HAP-1 (cell line): ENCODE measurements at regions not wholly inside any gene's neighbourhood (a gene's known extent, or its start where the extent isn't known, plus 50 kb on each side); places are given as distances from the start of the nearest gene placed in this dataset.

Source experiments
- DNase-seq, 2 experiments: peaks; one replicate each; pipeline ENCODE4 v3.0.0-alpha.2; 2016 to 2020; ENCODE audit warnings: low spot score in 2 of 2
- H3K27me3 ChIP-seq: fragments of 250-450 bp; sonication (Bioruptor Pico); 2 replicates; pipeline ENCODE4 v1.5.1; 2020; ENCODE audit warnings: low read depth, mild to moderate bottlenecking, moderate library complexity
- H3K36me3 ChIP-seq: fragments of 250-450 bp; sonication (Bioruptor Pico); replicated peaks from 2 replicates; pipeline ENCODE4 v1.5.1; 2020; ENCODE audit warnings: mild to moderate bottlenecking
- H3K4me1 ChIP-seq: fragments of 250-450 bp; sonication (Bioruptor Pico); 2 replicates; pipeline ENCODE4 v1.5.1; 2020; ENCODE audit warnings: mild to moderate bottlenecking
- H3K4me3 ChIP-seq: fragments of 250-450 bp; sonication (Bioruptor Pico); 2 replicates; pipeline ENCODE4 v1.5.1; 2020; ENCODE audit warnings: mild to moderate bottlenecking, moderate library complexity
- H3K9me3 ChIP-seq: fragments of 250-450 bp; sonication (Bioruptor Pico); 2 replicates; pipeline ENCODE4 v1.5.1; 2020; ENCODE audit warnings: mild to moderate bottlenecking, moderate library complexity
- in situ Hi-C: fragments of 300-500 bp; cut with MboI; formaldehyde crosslinking; loops from 3 replicates; pipeline ENCODE4 v1.14.3; 2020; ENCODE audit warnings: low sequenced_read_pairs, inconsistent platforms, mixed read lengths

GRCh38 chr3:59284926-59285325 is 235.1 kb upstream of the CFAP20DC start:
- H3K4me3 ChIP-seq = no peak overlapping the region
- H3K9me3 ChIP-seq = no peaks in the 10 kb centered on the region
- in situ Hi-C loops = no loop called here
- peaks cover 13% of the 10 kb centered on the region for H3K27me3 ChIP-seq
- H3K4me1 ChIP-seq = no peaks in the 10 kb centered on the region
- no peaks in the 10 kb centered on the region for H3K36me3 ChIP-seq
- no peak for DNase-seq

- no peak overlapping the region for H3K4me3 ChIP-seq
- peaks cover 5% of the 10 kb centered on the region for H3K27me3 ChIP-seq
- DNase-seq = no peak
- in situ Hi-C loops = no loop called here
- H3K4me1 ChIP-seq = no peaks in the 10 kb centered on the region
- no peaks in the 10 kb centered on the region for H3K36me3 ChIP-seq
- no peaks in the 10 kb centered on the region for H3K9me3 ChIP-seq
These were observed 230.3 kb upstream of the CFAP20DC start for GRCh38 chr3:59280113-59280512.

- Histone ChIP-seq H3K36me3 (no peaks in the 10 kb centered on the region), H3K27me3 (no peaks in the 10 kb centered on the region), H3K9me3 (no peaks in the 10 kb centered on the region), H3K4me1 (no peaks in the 10 kb centered on the region), H3K4me3 (no peak overlapping the region)
- in situ Hi-C loops = no loop called here
- no peak for DNase-seq
These were observed 228.0 kb upstream of the CFAP20DC start for GRCh38 chr3:59277816-59278215.

GRCh38 chr3:59277201-59277600 is 227.4 kb upstream of the CFAP20DC start:
- Histone ChIP-seq H3K27me3 (no peaks in the 10 kb centered on the region), H3K9me3 (no peaks in the 10 kb centered on the region), H3K36me3 (no peaks in the 10 kb centered on the region), H3K4me1 (no peaks in the 10 kb centered on the region), H3K4me3 (no peak overlapping the region)
- in situ Hi-C loops = no loop called here
- DNase-seq = no peak

- no peak overlapping the region for H3K4me3 ChIP-seq
- no peak for DNase-seq
- no peaks in the 10 kb centered on the region for H3K27me3 ChIP-seq
- no peaks in the 10 kb centered on the region for H3K9me3 ChIP-seq
- in situ Hi-C loops = no loop called here
- H3K4me1 ChIP-seq = no peaks in the 10 kb centered on the region
- no peaks in the 10 kb centered on the region for H3K36me3 ChIP-seq
These were observed 224.2 kb upstream of the CFAP20DC start for GRCh38 chr3:59273976-59274375.

GRCh38 chr3:59271971-59272370 is 222.1 kb upstream of the CFAP20DC start:
- Histone ChIP-seq H3K4me3 (no peak overlapping the region), H3K27me3 (no peaks in the 10 kb centered on the region), H3K4me1 (no peaks in the 10 kb centered on the region), H3K9me3 (no peaks in the 10 kb centered on the region), H3K36me3 (no peaks in the 10 kb centered on the region)
- no peak for DNase-seq
- in situ Hi-C loops = no loop called here

GRCh38 chr3:59270921-59271320 is 221.1 kb upstream of the CFAP20DC start:
- Histone ChIP-seq H3K4me1 (no peaks in the 10 kb centered on the region), H3K4me3 (no peak overlapping the region), H3K36me3 (no peaks in the 10 kb centered on the region), H3K9me3 (no peaks in the 10 kb centered on the region), H3K27me3 (no peaks in the 10 kb centered on the region)
- in situ Hi-C loops = no loop called here
- no peak for DNase-seq

- in situ Hi-C loops = no loop called here
- Histone ChIP-seq H3K4me1 (no peaks in the 10 kb centered on the region), H3K4me3 (no peak overlapping the region), H3K36me3 (no peaks in the 10 kb centered on the region), H3K27me3 (no peaks in the 10 kb centered on the region), H3K9me3 (no peaks in the 10 kb centered on the region)
- DNase-seq = no peak
These were observed 220.4 kb upstream of the CFAP20DC start for GRCh38 chr3:59270209-59270608.

GRCh38 chr3:59268170-59268569 is 218.3 kb upstream of the CFAP20DC start:
- H3K27me3 ChIP-seq = no peaks in the 10 kb centered on the region
- DNase-seq = no peak
- no peaks in the 10 kb centered on the region for H3K36me3 ChIP-seq
- H3K4me1 ChIP-seq = no peaks in the 10 kb centered on the region
- in situ Hi-C loops = no loop called here
- no peak overlapping the region for H3K4me3 ChIP-seq
- H3K9me3 ChIP-seq = no peaks in the 10 kb centered on the region

- Histone ChIP-seq H3K36me3 (no peaks in the 10 kb centered on the region), H3K4me3 (no peak overlapping the region)
- in situ Hi-C loops = no loop called here
These were observed 217.2 kb upstream of the CFAP20DC start for GRCh38 chr3:59267021-59267420.

GRCh38 chr3:59266551-59266950 is 216.7 kb upstream of the CFAP20DC start:
- H3K36me3 ChIP-seq = no peaks in the 10 kb centered on the region

More at GRCh38 chr3:59267021-59267420, 217.2 kb upstream of the CFAP20DC start:
- H3K9me3 ChIP-seq = no peaks in the 10 kb centered on the region
- no peak for DNase-seq
- H3K27me3 ChIP-seq = no peaks in the 10 kb centered on the region
- H3K4me1 ChIP-seq = no peaks in the 10 kb centered on the region

GRCh38 chr3:59265566-59265965 is 215.7 kb upstream of the CFAP20DC start:
- no peaks in the 10 kb centered on the region for H3K9me3 ChIP-seq
- in situ Hi-C loops = no loop called here
- no peaks in the 10 kb centered on the region for H3K4me1 ChIP-seq
- H3K27me3 ChIP-seq = no peaks in the 10 kb centered on the region
- H3K36me3 ChIP-seq = no peaks in the 10 kb centered on the region
- no peak overlapping the region for H3K4me3 ChIP-seq
- no peak for DNase-seq

More at GRCh38 chr3:59266551-59266950, 216.7 kb upstream of the CFAP20DC start:
- DNase-seq = no peak
- H3K4me1 ChIP-seq = no peaks in the 10 kb centered on the region
- H3K4me3 ChIP-seq = no peak overlapping the region
- H3K9me3 ChIP-seq = no peaks in the 10 kb centered on the region
- in situ Hi-C loops = no loop called here
- no peaks in the 10 kb centered on the region for H3K27me3 ChIP-seq

- in situ Hi-C loops = no loop called here
- no peaks in the 10 kb centered on the region for H3K4me1 ChIP-seq
- no peak overlapping the region for H3K4me3 ChIP-seq
- H3K9me3 ChIP-seq = no peaks in the 10 kb centered on the region
- H3K36me3 ChIP-seq = no peaks in the 10 kb centered on the region
- no peaks in the 10 kb centered on the region for H3K27me3 ChIP-seq
- no peak for DNase-seq
These were observed 214.5 kb upstream of the CFAP20DC start for GRCh38 chr3:59264366-59264765.

GRCh38 chr3:59263152-59263551 is 213.3 kb upstream of the CFAP20DC start:
- DNase-seq = no peak
- Histone ChIP-seq H3K27me3 (no peaks in the 10 kb centered on the region), H3K9me3 (no peaks in the 10 kb centered on the region), H3K4me3 (no peak overlapping the region), H3K36me3 (no peaks in the 10 kb centered on the region), H3K4me1 (no peaks in the 10 kb centered on the region)
- in situ Hi-C loops = no loop called here

GRCh38 chr3:59262076-59262498 is 212.3 kb upstream of the CFAP20DC start:
- no peak overlapping the region for H3K4me3 ChIP-seq
- in situ Hi-C loops = no loop called here
- H3K36me3 ChIP-seq = no peaks in the 10 kb centered on the region
- H3K4me1 ChIP-seq = no peaks in the 10 kb centered on the region
- H3K27me3 ChIP-seq = no peaks in the 10 kb centered on the region
- no peaks in the 10 kb centered on the region for H3K9me3 ChIP-seq
- DNase-seq = no peak
